VCaP (cell line): ENCODE measurements at regions not wholly inside any gene's neighbourhood (a gene's known extent, or its start where the extent isn't known, plus 50 kb on each side); places are given as distances from the start of the nearest gene placed in this dataset.

Source experiments
- H3K27ac ChIP-seq: fragments of 450-650 bp; 2 replicates; pipeline ENCODE4 v1.5.1; 2017
- CTCF ChIP-seq: fragments of 450-650 bp; conservative IDR thresholded peaks from 2 replicates; pipeline ENCODE4 v1.5.1; 2017; ENCODE audit warnings: mild to moderate bottlenecking, moderate library complexity

- no peak overlapping the region for H3K27ac ChIP-seq
- TF ChIP-seq CTCF = no peak
Observed at GRCh38 chr15:93413745-93414144, 324.7 kb upstream of the RGMA start.

- H3K27ac ChIP-seq = no peak overlapping the region
- TF ChIP-seq CTCF = no peak
Observed at GRCh38 chr15:93399121-93399520, 310.1 kb upstream of the RGMA start.

GRCh38 chr15:93389211-93389610 lies 300.2 kb upstream of the RGMA start:
- TF ChIP-seq CTCF = no peak
- H3K27ac ChIP-seq = no peak overlapping the region

GRCh38 chr15:93384886-93385285 lies 295.9 kb upstream of the RGMA start:
- TF ChIP-seq CTCF = no peak
- H3K27ac ChIP-seq = no peak overlapping the region

- H3K27ac ChIP-seq = peak overlapping the region; percentile 59
- no peak for TF ChIP-seq CTCF
Observed at GRCh38 chr15:93382200-93382820, 293.3 kb upstream of the RGMA start.

- no peak for TF ChIP-seq CTCF
- H3K27ac ChIP-seq = no peak overlapping the region
Observed at GRCh38 chr15:93378558-93378957, 289.5 kb upstream of the RGMA start.

- peak overlapping the region; percentile 44 for H3K27ac ChIP-seq
- TF ChIP-seq CTCF = no peak
Observed at GRCh38 chr15:93372865-93373223, 283.8 kb upstream of the RGMA start.
